ENCODE measurements at regions not wholly inside any gene's neighbourhood (a gene's known extent, or its start where the extent isn't known, plus 50 kb on each side); places are given as distances from the start of the nearest gene placed in this dataset.

GRCh38 chr6:101117393-101118135 is 236.4 kb upstream of the ASCC3 start:
- TF ChIP-seq, protein P1, sequence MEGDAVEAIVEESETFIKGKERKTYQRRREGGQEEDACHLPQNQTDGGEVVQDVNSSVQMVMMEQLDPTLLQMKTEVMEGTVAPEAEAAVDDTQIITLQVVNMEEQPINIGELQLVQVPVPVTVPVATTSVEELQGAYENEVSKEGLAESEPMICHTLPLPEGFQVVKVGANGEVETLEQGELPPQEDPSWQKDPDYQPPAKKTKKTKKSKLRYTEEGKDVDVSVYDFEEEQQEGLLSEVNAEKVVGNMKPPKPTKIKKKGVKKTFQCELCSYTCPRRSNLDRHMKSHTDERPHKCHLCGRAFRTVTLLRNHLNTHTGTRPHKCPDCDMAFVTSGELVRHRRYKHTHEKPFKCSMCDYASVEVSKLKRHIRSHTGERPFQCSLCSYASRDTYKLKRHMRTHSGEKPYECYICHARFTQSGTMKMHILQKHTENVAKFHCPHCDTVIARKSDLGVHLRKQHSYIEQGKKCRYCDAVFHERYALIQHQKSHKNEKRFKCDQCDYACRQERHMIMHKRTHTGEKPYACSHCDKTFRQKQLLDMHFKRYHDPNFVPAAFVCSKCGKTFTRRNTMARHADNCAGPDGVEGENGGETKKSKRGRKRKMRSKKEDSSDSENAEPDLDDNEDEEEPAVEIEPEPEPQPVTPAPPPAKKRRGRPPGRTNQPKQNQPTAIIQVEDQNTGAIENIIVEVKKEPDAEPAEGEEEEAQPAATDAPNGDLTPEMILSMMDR (IDR thresholded peaks at IDR 0.05), result no peak
- no peak for TF ChIP-seq POLR2A (IDR thresholded peaks at IDR 0.05)
- DNase-seq (no peak), ATAC-seq (no peak)
- Histone ChIP-seq H3K9me3 (no peaks in the 10 kb centered on the region), H3K27ac (no peak overlapping the region), H3K27me3 (no peaks in the 10 kb centered on the region), H3K4me1 (no peaks in the 10 kb centered on the region), H3K4me3 (no peak overlapping the region), H3K36me3 (no peaks in the 10 kb centered on the region)
- intact Hi-C loops (cut with DNase I), result loop anchor here in 1 of 10 donors (10.0 kb wide), 1 partner anchor 1497 kb away; no protein-coding TSS in a partner anchor
- 42 to 63% (median 47%) methylated on average over 11 of the region's 11 CpGs for WGBS, 4 donors

- H3K27ac ChIP-seq, result no peak overlapping the region
- ATAC-seq (no peak), DNase-seq (no peak)
- no peaks in the 10 kb centered on the region for H3K4me1 ChIP-seq
- H3K27me3 ChIP-seq, result no peaks in the 10 kb centered on the region
- no peak for TF ChIP-seq POLR2A (IDR thresholded peaks at IDR 0.05)
- TF ChIP-seq, protein P1 (IDR thresholded peaks at IDR 0.05), result no peak
- intact Hi-C loops (cut with DNase I), result loop anchor here in 1 of 10 donors (10.0 kb wide), 1 partner anchor 1497 kb away; no protein-coding TSS in a partner anchor
- H3K36me3 ChIP-seq, result no peaks in the 10 kb centered on the region
- no peaks in the 10 kb centered on the region for H3K9me3 ChIP-seq
- 44 to 62% (median 48%) methylated on average over 1 of the region's 1 CpG for WGBS, 4 donors
- no peak overlapping the region for H3K4me3 ChIP-seq
Observed at GRCh38 chr6:101118136-101118396, 236.9 kb upstream of the ASCC3 start.

- Histone ChIP-seq H3K4me1 (no peaks in the 10 kb centered on the region), H3K27me3 (no peaks in the 10 kb centered on the region), H3K36me3 (no peaks in the 10 kb centered on the region), H3K4me3 (no peak overlapping the region), H3K9me3 (no peaks in the 10 kb centered on the region), H3K27ac (no peak overlapping the region)
- intact Hi-C loops (cut with DNase I), result no loop called here
- no peak for TF ChIP-seq POLR2A (IDR thresholded peaks at IDR 0.05)
- TF ChIP-seq, protein P1 (IDR thresholded peaks at IDR 0.05), result no peak
- 75 to 80% (median 78%) methylated on average over 4 of the region's 4 CpGs for WGBS, 4 donors
- DNase-seq (no peak), ATAC-seq (no peak)
Observed at GRCh38 chr6:101120747-101121146, 239.6 kb upstream of the ASCC3 start.

GRCh38 chr6:101125380-101125971 is 244.3 kb upstream of the ASCC3 start:
- 52 to 63% (median 56%) methylated on average over 3 of the region's 3 CpGs for WGBS, 4 donors
- H3K27ac ChIP-seq, result no peak overlapping the region
- no peaks in the 10 kb centered on the region for H3K27me3 ChIP-seq
- intact Hi-C loops (cut with DNase I), result no loop called here
- TF ChIP-seq, protein P1 (IDR thresholded peaks at IDR 0.05), result no peak
- no peak for TF ChIP-seq POLR2A (IDR thresholded peaks at IDR 0.05)
- no peaks in the 10 kb centered on the region for H3K36me3 ChIP-seq
- no peaks in the 10 kb centered on the region for H3K4me1 ChIP-seq
- DNase-seq (no peak), ATAC-seq (no peak)
- H3K9me3 ChIP-seq, result peaks cover 0 to 8% (median 0%) of the 10 kb centered on the region in 12 donors
- H3K4me3 ChIP-seq, result no peak overlapping the region

Measured in heart left ventricle (tissue), 16 donors.